Right ventricle myocardium inferior (tissue), 1 donor: ENCODE measurements at regions not wholly inside any gene's neighbourhood (a gene's known extent, or its start where the extent isn't known, plus 50 kb on each side); places are given as distances from the start of the nearest gene placed in this dataset.
"Not testable (repeated sequence)": the region's sequence is repeated elsewhere in the genome, so short reads cannot be mapped to it uniquely, and the experiment has no call there.

Source experiments
- ATAC-seq: fragments of 200-7000 bp; cut with Tn5 transposase; one replicate; pipeline ENCODE4 v1.9.1; 2020; ENCODE audit warnings: mild to moderate bottlenecking, moderate library complexity
- DNase-seq: peaks from one replicate; pipeline ENCODE4 v3.0.0; 2021; ENCODE audit errors: missing footprints
- intact Hi-C: fragments of 100-400 bp; cut with DNase I; formaldehyde crosslinking; loops from one replicate; pipeline ENCODE4 v1.11.0; 2022
- donor health status: DM: no; HTN: yes; CAD: no; lungs with severe emphysema.

GRCh38 chr9:66152406-66152805 is 415.5 kb downstream of the FOXD4L4 start:
- DNase-seq, intact Hi-C loops, ATAC-seq: not testable (repeated sequence)

DNA sequence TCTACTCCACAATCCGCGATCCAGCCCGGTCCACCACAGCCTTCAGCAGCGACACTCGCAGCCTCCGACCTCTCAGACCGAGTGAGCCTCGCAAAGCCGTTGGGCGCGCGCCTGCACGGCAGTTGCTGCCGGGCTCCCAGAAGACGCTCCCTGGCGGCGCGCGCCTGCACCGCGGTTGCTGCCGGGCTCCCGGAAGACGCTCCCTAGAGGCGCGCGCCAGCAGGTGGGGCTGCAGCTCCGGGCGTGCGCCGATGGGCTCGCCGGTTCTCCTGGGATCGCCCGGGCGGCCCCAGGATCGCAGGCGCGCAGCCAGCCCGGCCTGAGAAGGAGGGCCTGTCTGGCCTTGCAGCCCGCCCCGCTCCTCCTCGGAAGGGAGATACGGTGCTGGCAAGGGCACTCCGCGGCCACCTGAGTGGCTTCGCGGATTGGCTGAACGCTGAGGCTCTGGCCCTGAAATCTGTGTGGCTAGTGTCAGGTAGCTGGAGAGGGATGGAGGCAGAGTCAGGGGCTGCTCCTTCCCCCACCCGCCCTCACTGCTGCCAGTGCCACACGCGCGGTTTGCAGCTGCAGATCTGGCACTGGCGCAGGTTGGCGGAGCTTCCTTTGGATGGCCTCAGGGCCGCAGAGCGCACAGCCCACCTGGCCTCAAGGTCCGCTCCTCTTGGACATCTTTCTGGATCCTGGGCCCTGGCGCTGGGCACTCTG is 416.2 kb downstream of the FOXD4L4 start:
- ATAC-seq = peak; percentile 98
- DNase-seq = peak; percentile 74
- intact Hi-C loops = not testable (repeated sequence)

- ATAC-seq, DNase-seq, intact Hi-C loops: not testable (repeated sequence)
Observed at GRCh38 chr9:66153971-66154691, 417.2 kb downstream of the FOXD4L4 start.

DNA sequence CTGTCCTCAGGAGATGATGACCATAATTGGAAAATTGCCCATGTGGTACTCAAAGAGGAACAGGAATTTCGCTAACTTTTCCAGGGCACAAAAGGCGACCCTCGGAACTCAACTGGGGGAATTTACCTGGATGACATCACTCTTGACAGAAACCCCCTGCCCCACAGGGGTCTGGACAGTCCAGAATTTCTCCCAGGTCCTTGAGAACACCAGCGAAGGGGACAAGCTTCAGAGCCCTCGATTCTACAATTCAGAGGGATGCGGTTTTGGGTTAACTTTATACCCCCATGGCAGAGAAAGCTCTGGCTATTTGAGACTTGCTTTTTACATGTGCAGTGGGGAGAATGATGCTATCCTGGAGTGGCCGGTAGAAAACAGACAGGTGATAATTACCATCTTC is 445.4 kb downstream of the FOXD4L4 start:
- intact Hi-C loops, ATAC-seq, DNase-seq: not testable (repeated sequence)

DNA sequence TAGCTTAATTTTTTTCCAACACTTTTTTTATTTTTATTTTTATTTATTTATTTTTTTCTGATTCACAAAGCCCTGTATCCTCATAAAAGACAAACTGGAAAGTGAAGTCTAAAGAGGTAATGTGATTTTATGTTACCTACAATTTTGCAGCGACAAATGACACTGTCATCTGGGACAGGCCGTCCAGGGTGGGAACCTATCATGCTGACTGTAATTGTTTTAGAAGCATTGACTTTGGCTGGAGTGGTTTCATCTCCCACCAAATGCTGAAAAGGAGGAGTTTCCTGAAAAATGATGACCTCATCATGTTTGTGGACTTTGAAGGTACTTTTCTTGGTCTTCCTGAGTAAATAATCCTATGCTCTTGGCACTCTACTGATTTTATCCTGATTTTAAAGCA is 446.7 kb downstream of the FOXD4L4 start:
- intact Hi-C loops, ATAC-seq, DNase-seq: not testable (repeated sequence)

- ATAC-seq, DNase-seq, intact Hi-C loops: not testable (repeated sequence)
Observed at GRCh38 chr9:66197199-66197598, 460.3 kb downstream of the FOXD4L4 start.

GRCh38 chr9:66198421-66198820 is 461.5 kb downstream of the FOXD4L4 start:
- DNase-seq = peak; percentile 45
- intact Hi-C loops = not testable (repeated sequence)
- ATAC-seq = peak; percentile 77

GRCh38 chr9:66206617-66207016 is 469.7 kb downstream of the FOXD4L4 start:
- ATAC-seq, intact Hi-C loops, DNase-seq: not testable (repeated sequence)

GRCh38 chr9:66207914-66208313 is 471.0 kb downstream of the FOXD4L4 start:
- ATAC-seq, DNase-seq, intact Hi-C loops: not testable (repeated sequence)

GRCh38 chr9:66244763-66245162 is 507.8 kb downstream of the FOXD4L4 start:
- ATAC-seq, DNase-seq, intact Hi-C loops: not testable (repeated sequence)

DNA sequence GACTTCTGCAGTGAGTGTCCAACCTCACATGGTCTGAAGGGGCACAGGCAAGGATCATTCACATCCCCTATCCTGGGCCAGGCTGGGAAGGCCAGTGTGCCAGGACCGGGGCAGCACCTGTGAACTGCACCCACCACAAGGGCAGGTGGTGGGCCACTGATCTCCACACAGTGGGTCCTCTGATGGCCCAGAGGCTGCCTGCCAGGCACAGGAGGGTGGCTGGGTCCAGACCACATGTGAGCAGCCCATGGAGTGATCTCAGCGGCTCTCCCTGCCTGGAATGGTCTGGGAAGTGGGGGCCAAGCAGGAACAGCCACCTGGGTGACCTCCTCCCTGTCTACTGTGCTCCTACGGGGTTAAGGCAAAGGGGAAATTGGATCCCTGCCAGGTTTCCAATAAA is 508.5 kb downstream of the FOXD4L4 start:
- ATAC-seq, intact Hi-C loops, DNase-seq: not testable (repeated sequence)

DNA sequence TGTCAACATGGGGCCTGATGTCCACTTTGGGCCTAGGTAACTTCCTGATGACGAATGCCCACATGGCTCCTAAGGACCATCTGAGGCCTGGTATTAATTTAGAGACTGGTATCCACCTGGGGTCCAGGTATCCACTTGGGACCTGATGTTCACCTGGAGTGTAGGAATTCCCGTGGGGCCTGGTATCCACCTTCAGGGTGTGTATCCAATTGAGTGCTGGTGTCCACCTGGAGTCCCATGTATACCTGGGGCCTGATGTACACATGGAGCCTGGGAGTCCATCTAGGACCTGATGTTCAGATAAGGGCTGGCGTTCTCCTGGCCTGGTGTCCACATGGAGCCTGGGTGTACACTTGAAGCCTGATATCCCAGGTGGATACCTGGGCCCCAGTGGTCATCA is 520.6 kb downstream of the FOXD4L4 start:
- ATAC-seq, intact Hi-C loops: not testable (repeated sequence)

DNA sequence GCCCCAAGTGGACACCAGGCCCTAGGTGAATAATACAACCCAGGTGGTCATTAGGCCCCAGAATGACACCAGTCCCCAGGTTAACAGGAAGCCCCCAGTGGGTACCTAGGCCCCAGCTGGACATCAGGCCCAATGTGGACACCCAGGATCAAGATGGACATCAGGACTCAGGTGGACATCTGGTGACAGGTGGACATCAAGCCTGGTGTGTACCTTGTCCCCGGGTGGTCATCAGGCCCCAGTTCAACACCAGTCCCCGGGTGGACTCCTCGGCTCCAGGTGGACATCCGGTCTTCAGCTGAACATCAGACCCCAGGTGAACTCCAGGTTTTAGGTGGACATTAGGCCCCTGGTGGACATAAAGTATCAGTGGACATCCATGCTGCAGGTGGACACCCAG is 524.6 kb downstream of the FOXD4L4 start:
- peak; percentile 3 for DNase-seq
- ATAC-seq, intact Hi-C loops: not testable (repeated sequence)

More for the DNA sequence above, 520.6 kb downstream of the FOXD4L4 start:
- DNase-seq = not testable (repeated sequence)

DNA sequence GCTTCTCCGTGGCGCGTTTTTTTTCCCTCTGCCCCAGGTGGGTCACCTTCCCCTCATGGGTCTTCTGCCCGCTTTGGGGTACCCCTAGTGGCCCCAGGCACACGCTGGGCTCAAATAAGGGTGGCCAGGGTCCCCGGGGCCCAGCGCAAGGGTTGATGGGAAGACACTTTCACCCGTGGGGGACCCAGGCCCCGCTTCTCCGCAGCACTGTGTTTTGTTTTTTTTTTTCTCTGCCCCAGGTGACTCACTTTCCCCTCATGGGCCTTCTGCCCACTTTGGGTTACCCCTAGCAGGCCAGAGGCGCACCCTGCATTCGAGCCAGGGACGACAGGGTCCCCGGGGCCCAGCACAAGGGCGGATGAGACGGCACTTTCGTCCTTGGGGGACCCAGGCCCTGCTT is 526.7 kb downstream of the FOXD4L4 start:
- ATAC-seq, intact Hi-C loops: not testable (repeated sequence)
- DNase-seq = peak; percentile 66

DNA sequence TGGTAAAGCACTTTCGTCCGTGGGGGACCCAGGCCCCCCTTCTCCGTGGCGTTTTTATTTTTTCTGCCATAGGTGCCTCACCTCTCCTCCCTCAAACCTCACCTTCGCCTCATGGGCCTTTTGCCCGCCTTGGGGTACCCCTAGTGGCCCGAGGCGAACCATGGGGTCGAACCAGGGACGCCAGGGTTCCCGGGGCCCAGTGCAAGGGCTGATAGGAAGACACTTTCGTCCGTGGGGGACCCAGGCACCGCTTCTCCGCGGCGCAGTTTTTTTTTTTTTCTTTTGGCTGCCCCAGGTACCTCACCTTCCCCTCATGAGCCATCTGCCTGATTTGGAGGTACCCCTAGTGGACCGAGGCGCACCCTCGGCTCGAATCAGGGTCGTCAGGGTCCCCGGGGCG is 527.8 kb downstream of the FOXD4L4 start:
- DNase-seq, intact Hi-C loops, ATAC-seq: not testable (repeated sequence)

DNA sequence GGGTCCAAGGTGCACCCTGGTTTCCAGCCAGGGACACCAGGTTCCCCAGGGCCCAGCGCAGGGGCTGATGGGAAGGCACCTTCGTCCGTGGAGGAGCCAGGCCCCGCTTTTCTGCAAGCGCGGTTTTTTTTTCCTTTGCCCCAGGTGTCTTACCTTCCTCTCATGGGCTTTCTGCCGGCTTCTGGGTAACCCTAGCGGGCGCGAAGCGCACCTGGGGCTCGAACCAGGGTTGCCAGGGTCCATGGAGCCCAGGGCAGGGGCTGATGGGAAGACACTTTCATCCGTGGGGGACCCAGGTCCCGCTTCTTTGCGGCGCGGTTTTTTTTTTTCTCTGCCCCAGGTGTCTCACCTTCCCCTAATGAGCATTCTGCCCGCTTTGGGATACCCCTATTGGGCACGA is 529.3 kb downstream of the FOXD4L4 start:
- DNase-seq, intact Hi-C loops, ATAC-seq: not testable (repeated sequence)

DNA sequence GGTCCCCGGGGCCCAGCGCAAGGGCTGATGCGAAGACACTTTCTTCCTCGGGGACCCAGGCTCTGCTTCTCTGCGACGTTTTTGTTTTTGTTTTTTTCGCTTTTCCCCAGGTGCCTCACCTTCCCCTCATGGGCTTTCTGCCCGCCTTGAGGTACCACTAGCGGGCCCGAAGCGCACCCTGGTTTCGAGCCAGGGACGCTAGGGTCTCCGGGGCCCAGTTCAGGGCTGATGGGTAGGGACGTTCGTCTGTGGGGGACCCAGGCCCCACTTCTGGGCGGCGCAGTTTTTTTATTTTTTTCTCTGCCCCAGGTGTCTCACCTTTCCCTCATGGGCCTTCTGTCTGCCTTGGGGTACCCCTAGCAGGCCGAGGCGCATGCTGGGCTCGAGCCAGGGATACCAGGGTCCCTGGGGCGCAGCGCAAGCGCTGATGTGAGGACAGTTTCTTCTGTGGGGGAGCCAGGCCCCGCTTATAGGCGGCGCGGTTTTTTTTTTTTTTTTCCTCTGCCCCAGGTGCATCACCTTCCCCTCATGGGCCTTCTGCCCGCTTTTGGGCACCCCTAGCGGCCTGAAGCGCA is 530.0 kb downstream of the FOXD4L4 start:
- peak; percentile 50 for DNase-seq
- intact Hi-C loops, ATAC-seq: not testable (repeated sequence)

- peak; percentile 61 for DNase-seq
- intact Hi-C loops, ATAC-seq: not testable (repeated sequence)
Observed at GRCh38 chr9:66267684-66268083, 530.7 kb downstream of the FOXD4L4 start.

DNA sequence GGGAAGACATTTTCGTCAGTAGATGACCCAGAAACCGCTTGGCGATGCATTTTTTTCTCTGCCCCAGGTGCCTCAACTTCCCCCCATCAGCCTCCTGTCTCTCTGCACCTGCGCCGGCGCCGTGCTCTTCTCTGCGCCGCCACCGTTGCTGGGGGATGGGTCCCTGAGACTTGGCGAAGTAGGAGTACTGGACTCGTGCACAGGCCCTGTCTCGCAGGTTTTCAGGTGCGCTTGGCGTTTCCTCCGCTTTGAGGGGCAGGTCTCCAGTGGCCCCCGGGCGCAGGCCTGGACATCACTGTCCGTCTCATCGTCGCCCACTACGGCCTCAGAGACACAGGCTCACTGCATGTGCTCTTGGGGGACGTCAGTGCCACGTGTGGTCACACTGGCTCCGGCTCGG is 532.1 kb downstream of the FOXD4L4 start:
- DNase-seq, ATAC-seq, intact Hi-C loops: not testable (repeated sequence)
